GM06990 (cell line): ENCODE measurements at regions not wholly inside any gene's neighbourhood (a gene's known extent, or its start where the extent isn't known, plus 50 kb on each side); places are given as distances from the start of the nearest gene placed in this dataset.

Source experiments
- DNase-seq: peaks from one replicate; pipeline ENCODE4 v3.0.0-alpha.2; 2011; ENCODE audit not compliant: insufficient read length; ENCODE audit errors: extremely low read depth
- H3K27me3 ChIP-seq: replicated peaks from 2 replicates; pipeline ENCODE4 v1.6.0; 2011; ENCODE audit warnings: low read length; ENCODE audit not compliant: control insufficient read depth, insufficient read depth
- H3K36me3 ChIP-seq: 2 replicates; pipeline ENCODE4 v1.5.1; 2011; ENCODE audit warnings: low read length; ENCODE audit not compliant: control insufficient read depth, insufficient read depth
- H3K4me3 ChIP-seq: replicated peaks from 2 replicates; pipeline ENCODE4 v1.5.1; 2011; ENCODE audit warnings: low read depth, mild to moderate bottlenecking, control low read depth, low read length
- CTCF ChIP-seq: IDR thresholded peaks from 2 replicates; pipeline ENCODE4 v1.5.1; 2011; ENCODE audit warnings: low read length, control low read depth, mild to moderate bottlenecking, inconsistent platforms; ENCODE audit not compliant: insufficient read depth, poor library complexity, severe bottlenecking

GRCh38 chr4:126969360-126970235, 663.2 kb upstream of the INTU start:
- no peak for DNase-seq
- H3K36me3 ChIP-seq, result no peaks in the 10 kb centered on the region
- no peak for TF ChIP-seq CTCF
- no peak overlapping the region for H3K4me3 ChIP-seq
- no peaks in the 10 kb centered on the region for H3K27me3 ChIP-seq

- DNase-seq, result no peak
- TF ChIP-seq CTCF, result no peak
- H3K36me3 ChIP-seq, result no peaks in the 10 kb centered on the region
- no peaks in the 10 kb centered on the region for H3K27me3 ChIP-seq
- no peak overlapping the region for H3K4me3 ChIP-seq
Observed at GRCh38 chr4:126973201-126973600, 659.6 kb upstream of the INTU start.

GRCh38 chr4:126976850-126977632, 655.7 kb upstream of the INTU start:
- H3K27me3 ChIP-seq, result no peaks in the 10 kb centered on the region
- no peak overlapping the region for H3K4me3 ChIP-seq
- no peak for DNase-seq
- TF ChIP-seq CTCF, result no peak
- H3K36me3 ChIP-seq, result no peaks in the 10 kb centered on the region

- Histone ChIP-seq H3K36me3 (no peaks in the 10 kb centered on the region), H3K4me3 (no peak overlapping the region), H3K27me3 (no peaks in the 10 kb centered on the region)
- no peak for TF ChIP-seq CTCF
- no peak for DNase-seq
Observed at GRCh38 chr4:126986005-126986404, 646.8 kb upstream of the INTU start.

GRCh38 chr4:126986828-126987227, 645.9 kb upstream of the INTU start:
- no peak for DNase-seq
- no peaks in the 10 kb centered on the region for H3K27me3 ChIP-seq
- TF ChIP-seq CTCF, result no peak
- no peaks in the 10 kb centered on the region for H3K36me3 ChIP-seq
- H3K4me3 ChIP-seq, result no peak overlapping the region
